GDM1 (cell line): ENCODE measurements at regions not wholly inside any gene's neighbourhood (a gene's known extent, or its start where the extent isn't known, plus 50 kb on each side); places are given as distances from the start of the nearest gene placed in this dataset.
"Not testable (repeated sequence)": the region's sequence is repeated elsewhere in the genome, so short reads cannot be mapped to it uniquely, and the experiment has no call there.

ENCODE experiments used
- DNase-seq: peaks from one replicate; lab custom pipeline; 2025; lab: John Stamatoyannopoulos, UW

DNA sequence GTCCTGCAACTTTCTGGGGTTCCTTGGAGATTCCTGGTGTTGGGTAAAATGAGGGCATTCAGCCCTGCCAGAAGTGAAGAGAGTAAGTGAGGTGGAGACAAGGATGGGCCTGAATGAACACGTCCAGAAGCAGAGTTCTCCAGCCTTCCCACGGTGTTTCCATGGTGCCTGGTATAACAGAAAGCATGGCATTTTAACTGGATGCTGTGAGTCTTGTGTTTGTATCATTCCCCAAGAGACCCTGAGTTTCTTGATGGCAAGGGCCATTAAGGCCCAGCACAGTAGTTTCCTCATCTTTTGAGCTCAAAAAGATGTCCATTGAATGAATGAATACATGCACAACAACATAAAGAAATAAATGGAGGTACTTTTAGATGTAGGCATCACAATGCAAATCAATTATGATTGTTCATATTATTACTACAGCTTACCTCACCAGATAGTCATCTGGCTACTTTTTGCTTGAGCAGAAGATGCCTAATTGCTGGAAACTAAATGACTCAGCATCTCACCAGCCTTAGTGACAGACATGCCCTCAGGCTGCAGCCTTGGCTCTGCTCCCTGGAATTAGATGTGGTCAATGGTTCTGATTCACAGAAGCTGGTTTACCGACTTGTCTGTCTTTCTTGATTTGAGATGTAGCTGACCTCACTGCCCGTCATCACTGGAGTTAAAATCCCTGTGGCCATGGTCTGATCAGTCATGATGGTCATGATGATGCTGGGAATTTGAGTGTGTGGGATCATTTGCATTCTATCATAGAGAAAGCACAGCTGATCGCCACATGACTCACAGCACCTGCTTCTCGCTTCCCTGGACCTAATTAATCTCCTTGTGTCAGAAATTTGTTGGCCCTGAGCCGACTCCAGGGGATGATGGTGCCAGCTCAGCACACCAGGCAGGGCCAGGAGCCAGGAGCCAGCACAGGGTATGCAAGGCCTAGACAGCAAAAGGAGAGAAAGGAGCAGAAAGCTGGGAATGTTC, 83.9 kb downstream of the CXCL12 start:
- no peak for DNase-seq

DNA sequence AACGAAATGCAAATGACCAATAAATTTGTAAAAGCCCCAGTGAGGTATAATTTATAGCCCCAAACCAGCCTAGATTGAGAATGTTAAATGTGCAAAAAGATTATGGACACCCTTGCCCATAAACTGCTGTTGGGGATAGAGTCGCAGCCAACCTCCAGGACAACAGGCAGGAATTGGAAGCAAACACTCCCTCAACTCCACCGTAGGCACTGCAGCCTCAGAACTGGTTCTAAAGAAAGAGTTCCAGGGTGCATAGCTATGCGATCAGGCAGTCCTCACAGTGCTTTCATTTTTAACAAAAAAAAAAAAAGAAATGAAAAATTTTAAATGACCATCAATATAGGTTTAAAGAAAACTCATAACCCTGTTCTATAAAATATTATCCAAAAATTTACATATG, 86.2 kb downstream of the CXCL12 start:
- DNase-seq = no peak

DNA sequence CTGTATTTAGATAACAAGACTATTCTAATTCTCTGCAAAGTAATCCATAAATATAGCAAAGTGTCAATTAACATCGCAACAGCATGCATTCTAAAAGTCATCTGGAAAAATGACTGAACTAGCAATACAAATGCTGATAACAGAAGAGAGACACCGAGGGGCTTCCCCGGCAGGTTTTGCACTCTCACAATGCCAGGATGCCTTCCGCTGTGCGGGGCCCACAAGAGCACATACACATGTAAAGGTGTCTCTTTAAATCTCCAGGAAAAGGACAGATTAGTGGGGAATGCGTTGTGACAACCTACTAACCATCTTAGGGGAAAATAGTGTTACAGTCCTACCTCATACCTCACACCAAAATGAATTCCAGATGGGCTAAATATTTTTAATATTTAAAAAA, 86.9 kb downstream of the CXCL12 start:
- DNase-seq = no peak

DNA sequence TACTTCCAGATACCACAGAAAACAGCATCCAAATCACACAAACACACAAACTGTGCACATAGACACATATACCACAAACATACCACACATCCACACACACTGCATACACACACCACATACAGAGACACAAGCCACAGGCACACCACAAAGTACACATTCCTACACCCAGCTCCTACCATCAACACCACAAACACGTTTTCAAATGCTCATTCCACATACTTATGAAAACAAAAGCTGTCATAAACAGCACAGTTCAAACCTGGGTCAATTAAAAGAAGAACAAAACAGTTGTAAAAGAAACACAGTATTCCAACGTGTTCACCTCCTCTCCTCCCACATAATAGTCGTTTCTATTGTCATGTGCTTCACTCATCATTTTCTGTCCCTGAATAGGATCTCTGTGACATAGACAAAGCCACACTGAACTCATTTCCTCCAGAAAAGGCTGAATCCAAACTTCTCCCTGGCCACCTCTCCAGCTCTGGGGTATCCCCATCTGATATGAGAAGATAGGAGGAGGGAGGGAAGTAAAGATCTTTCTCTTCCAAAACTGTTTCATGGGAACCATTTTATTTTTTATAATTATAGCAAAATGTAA, 89.2 kb downstream of the CXCL12 start:
- no peak for DNase-seq

DNA sequence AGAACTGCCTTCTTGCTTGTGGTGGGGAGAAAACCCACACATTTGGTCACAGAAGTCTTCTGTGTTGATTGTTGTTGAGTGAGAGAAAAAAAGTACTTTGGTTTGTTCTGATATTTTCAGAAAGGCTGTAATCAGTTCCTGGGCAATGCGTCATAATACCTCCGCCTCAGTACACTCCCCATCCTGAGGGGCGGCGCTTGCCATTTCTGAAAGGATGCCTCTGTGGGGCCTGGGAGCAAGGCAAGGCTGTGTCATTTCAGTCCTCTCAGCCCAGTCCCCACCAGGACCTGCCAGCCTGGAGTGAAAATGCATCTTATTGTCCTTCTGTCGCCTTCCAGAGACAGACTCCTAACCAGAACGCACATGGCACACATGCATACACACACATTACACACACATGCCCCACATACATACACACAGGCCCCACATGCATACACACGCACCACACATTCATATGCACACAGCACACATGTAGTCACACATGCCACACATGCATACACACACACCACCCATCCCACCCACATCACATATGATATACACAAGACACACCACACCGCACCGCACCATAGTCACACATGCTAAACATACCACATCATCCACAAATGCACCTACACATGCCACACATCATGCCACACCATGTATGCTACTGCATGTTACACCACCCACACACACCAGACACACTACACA, 90.0 kb downstream of the CXCL12 start:
- no peak for DNase-seq

DNA sequence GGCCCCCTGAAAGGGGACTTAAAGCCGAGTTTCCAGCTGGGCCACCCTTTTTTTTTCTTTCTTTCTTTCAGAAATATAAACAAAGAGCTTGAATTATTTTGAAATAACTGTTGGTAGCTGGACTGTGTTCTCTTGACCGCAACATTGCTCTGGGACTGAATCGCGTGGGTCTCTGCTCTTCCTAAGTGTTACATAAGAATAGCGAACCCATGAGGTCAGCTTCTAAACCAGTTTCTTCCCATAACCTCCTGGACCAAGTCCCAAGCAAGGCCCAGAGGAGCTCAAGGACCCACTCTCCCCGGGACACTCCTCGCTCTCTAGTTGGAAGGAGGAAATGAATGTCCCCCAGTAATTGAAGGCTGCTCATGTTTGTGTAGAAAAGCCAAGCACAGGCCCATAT, 91.1 kb downstream of the CXCL12 start:
- DNase-seq = no peak

DNA sequence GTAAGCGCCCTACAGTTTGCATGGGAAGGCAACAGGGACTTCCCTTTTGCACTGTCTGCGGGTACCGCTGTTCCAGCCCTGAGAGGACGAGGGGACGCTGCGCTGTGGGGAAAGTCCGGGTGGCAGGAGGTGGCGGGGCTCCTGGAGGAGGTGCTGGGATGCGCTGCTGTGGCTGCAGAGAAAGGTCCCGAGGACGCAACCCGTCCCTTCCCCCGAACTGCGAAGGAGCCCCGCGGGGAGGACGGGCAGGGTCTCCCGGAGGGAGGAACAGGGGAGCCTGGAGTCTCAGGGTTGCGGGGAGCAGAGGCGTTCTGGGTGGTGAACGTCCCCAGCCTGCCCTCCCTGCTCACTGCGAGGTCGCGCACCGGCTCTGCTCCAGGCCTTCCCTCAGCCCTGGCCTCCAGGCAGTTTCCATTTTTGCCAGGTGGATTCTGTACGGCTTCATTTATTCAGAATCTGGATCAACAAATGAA, 91.6 kb downstream of the CXCL12 start:
- no peak for DNase-seq

DNA sequence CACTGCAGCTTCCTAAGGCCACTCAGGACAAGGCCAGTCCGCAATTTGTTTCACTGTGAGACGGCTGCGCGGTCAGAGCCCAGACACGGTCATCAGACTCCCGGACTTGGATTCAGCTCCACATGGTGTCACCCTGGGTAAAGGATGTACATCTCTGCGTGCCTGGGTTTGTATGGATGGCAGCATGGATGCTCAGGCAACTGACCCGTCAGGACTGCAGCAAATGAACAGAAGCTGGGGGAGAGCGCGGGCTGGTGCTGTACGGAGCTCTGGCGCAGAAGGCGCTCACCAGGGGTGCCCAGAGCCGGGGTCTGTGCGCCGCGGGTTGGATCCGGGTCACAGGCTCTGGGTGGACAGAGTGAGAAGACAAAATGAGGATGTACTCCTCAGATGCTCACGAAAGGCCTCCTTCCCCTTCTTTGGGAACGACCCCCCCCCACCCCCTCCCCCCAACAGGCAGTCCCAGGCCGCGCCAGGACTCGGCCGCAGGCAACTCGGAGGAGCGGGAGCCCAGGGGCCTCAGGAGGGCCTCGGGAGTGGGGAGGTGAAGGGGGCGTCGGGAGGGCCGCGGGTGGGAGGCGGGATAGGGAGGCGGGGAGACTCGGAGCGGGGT, 92.4 kb downstream of the CXCL12 start:
- DNase-seq = no peak

DNA sequence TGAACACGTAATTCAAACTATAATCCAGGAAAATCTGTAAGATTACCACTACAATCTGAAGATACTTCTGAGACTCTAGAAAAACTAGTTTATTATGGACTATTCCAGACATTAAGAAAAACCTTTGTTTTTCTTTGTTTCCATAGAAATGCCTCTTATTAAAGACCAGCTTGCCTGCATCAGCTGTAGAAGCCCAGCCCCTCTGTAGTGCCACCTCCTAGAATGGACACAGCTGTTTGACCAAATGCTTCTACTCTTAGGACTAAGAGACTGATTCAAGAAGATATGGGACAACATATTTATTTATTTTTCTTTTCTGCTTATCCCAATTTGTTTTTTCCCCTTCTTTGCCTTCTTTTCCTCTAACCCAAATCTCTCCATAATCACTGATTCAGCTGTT, 93.8 kb downstream of the CXCL12 start:
- no peak for DNase-seq

DNA sequence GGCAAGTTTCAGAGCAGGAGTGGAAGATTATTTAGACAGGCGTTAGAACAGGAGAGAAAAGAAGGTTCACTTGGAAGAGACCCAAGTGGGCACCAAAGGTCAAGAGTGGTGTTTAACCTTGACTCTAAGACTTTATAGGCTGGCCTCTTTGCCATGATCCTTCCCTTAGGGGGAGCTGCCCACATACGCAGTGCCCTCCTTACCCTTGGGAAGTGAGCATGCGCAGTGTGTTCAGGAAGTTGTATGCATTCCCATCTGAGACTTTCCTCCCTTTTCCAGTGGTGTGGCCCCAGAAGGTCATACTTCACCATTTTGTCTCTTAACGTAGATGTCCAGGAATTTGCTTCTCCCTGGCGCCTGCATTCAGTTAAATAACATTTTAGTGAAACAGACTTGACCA, 95.8 kb downstream of the CXCL12 start:
- DNase-seq = no peak

DNA sequence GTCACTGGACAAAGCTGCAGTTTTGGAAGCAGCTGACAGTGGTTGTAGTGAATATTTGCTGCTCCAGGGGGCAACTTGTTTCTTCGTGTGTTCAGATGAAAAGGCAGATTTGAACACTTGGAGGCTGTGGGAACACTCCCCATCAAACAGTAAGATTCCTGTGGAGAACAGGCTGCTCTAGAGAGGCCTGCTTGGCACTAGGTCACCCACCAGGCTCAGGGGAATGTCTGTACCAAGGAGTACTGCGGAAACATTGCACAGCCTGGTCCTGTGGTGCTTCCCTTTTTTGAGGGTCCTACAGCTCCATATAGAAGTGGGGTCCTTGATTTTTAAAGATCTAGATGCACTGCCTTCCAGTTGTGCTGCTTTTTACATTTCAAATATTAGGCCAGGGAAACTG, 97.5 kb downstream of the CXCL12 start:
- no peak for DNase-seq

DNA sequence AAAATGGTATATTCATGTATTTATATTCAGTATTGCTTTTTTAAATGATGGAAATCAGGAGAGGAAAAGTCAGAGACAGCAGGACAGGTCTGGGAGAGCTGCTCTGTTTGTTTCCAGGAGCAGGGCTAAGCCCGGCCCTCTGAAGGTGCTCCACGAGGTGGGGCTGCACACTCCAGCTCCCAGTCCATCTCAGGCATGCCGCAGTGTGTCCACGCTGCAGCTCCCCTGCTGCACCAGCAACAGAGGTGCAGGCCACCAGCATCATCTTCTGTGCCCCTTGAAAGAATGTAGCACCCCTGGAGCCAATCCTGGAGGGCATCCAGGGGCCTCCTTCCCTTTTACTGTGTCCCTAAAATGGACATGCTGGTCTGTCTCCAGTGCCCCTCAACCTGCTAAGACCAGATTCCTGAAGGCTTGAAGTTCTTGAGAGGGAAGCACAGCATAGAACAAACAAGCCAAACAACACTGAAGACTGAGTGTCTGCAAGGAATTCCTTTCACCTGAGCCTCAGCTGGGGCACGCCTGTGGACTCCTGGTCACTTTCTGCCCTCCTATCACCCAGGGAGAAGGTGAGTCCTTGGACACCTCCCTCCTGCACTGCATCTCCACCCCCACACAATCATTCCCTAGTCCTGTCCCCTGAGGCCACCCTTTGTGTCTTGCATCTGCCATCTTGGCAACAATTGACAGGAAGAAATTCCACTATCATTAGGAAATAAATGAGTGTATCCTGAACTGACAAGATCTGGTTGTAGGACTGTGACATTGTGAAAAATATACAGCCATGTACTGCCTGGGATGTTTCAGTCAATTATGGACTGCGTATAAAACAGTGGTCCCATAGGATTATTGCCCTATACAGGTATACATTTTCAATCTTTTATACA, 100.5 kb downstream of the CXCL12 start:
- DNase-seq = no peak

DNA sequence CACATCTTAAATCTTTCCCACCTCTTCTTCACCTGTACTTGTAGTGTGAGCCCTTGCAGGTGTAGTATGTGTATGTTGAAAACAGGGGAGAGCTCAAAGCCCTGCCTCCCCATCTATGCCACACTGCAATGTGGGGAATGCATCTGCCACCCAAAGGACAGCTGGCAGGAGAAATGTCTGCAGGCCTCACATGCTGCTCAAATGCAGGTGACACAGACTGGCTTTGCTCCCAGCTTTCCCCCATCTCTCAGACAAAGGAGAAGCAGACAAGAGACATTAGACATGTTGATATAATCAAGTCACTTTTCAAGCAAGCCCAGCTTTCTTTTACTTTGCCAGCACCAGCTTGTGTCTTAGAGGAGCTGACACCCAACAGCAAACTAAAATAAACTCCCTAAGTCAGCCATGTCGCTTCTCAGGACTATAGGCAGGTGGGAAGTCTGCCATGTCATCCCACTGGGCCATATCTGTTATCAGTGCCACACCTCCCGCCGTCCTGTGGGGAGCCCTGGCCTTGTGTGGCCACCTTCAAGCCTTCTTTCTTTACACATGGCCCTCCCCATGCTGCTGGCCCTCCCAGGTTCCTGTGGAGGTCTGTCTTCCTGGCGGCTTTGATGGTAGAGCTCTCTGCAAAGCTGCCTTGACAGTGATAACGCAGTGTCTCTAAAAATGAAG, 102.1 kb downstream of the CXCL12 start:
- no peak for DNase-seq

DNA sequence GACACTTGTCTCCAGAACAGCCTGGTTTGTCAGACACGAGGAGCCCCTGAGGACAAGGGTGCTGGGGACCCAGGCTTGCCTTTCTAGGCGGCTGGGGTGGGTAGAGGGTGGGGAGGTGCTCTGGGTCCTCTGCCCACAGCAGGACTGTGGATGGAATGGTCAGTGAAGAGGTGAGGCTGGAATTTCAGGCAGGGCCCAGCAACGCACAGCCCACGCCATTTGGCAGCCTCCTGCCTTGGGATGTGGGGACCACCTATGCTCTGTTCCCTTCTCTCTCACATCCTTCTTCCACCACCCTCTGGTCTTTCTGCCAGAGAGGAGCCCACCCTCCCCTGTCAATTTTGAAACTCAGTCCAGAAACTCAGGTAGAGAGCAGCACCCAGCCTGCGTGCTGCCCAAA, 103.2 kb downstream of the CXCL12 start:
- no peak for DNase-seq

DNA sequence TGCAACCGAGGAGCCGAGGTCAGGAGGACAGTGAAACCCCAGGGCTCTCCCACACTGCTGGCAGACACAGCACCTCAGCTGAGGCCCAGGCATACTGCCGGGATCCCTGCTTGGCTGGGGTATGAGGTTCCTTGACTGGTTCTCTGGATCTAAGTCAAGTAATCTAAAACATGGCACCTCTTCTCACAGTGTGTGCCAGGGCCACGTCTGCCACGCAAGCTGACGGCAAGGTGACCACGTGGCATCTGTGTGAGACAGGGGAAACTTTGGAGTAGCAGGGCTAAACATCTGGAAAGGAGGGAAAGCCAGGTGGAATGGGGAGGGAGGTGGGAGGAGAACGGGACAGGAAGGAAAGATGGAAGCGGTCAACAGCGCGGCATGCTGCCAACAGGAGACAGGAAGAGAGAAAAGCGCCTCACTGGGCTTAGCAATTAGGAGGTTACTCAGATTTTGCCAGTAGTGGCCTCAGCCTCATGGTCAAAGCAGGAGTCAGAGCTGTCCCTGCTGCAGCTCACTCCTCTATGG, 103.7 kb downstream of the CXCL12 start:
- no peak for DNase-seq

DNA sequence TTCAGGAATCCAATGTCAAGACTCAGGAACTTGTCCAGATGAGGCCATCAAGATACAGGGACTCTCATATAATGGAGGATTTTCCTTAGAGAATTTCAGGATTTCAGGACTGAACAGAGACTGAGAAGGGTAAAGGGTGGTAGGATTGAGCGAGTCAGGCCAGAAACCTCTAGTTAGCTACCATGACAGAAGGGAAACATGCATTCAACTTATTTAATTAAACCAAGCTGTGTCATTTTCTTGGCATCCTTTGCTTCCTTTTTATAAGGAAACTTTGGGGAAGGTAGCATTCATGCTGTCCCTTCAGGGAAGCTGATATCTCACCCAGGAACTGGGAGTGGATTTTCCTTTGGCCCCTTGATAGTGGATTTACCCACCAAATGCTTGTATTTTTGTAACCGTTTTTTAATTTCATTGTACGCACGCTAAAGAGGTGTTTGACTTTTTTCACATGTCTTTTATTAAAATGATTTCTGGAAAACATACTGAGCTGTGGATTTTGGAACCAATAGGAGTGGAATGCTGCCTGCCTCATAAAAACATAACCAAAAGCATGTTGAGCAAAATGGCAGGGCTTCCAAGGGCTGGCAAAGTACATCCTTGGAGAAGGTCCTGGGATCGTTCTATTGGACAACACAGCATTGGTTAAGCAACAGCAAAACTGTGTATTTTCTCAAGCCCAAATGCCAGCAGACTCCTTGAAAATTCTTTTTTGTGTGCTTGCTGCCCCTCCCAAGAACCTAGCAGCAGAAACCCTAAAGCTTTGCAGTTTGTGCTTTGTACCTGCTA, 104.5 kb downstream of the CXCL12 start:
- no peak for DNase-seq

DNA sequence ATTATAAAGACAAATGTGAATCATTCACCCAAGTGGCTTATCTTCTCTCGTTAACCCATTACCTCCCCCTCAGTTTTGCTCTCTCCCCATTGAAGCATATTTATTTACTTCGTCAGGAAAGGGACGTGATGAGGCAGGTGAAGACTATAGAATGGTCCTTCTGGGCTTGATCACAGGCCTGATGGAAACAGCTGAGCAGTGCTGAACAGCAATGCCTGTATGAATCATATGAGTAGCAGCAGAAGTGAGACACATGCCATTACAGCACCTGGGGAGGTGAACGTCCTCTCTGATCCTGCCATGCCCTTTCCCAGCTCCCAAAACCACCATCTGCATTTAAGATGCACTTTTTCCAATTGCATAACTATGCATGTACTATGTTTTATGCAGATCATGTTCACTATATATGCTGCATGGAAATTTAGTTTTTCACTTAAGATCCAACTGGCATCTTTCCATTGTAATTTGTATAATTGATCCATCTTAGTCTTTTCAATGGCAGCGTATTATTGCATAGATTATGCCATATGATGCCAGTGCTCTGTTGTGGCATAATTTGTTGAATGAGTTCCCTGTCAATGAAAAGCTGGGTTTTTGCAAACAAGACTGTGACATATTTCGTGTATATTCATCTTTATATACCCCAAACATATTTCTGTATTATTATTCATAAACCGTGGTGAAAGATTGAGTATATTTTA, 105.3 kb downstream of the CXCL12 start:
- no peak for DNase-seq

DNA sequence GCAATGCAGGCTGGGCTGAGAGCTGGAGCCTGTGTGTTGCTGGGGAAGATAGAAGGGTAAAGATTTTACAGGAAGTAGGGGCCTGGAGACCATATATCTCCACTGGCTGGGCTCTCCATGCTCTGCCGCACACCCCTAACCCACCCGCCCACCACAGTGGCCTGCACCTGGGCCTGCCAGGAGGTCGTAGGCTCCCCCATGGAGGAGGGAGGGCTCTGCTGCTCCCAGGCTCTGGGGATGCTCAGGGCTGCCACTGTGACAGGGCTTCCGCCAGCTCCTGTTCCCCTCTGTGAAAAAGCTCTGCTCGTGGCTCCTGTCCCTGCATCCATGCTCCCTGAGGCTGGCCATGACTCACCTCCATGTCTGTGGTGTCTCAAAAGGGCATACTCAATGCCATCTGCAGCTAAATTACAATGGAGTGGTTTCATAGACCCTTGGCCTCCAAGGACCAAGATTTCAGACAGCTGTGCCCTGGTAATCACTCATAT, 106.0 kb downstream of the CXCL12 start:
- DNase-seq = no peak

DNA sequence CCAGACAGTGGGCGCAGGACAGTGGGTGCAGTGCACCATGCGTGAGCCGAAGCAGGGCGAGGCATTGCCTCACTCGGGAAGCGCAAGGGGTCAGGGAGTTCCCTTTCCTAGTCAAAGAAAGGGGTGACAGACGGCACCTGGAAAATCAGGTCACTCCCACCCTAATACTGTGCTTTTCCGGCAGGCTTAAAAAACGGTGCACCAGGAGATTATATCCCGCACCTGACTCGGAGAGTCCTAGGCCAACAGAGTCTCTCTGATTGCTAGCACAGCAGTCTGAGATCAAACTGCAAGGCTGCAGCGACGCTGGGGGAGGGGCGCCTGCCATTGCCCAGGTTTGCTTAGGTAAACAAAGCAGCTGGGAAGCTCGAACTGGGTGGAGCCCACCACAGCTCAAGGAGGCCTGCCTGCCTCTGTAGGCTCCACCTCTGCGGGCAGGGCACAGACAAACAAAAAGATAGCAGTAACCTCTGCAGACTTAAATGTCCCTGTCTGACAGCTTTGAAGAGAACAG, 116.4 kb downstream of the CXCL12 start:
- DNase-seq = not testable (repeated sequence)
